GM23248 (cell line): ENCODE measurements at regions not wholly inside any gene's neighbourhood (a gene's known extent, or its start where the extent isn't known, plus 50 kb on each side); places are given as distances from the start of the nearest gene placed in this dataset.

Experiments
- EZH2 ChIP-seq: fragments of 200-600 bp; sonication (generic); IDR thresholded peaks from 2 replicates; pipeline ENCODE4 v1.6.1; 2018; ENCODE audit warnings: antibody characterized with exemption, mild to moderate bottlenecking; ENCODE audit not compliant: insufficient read depth, poor library complexity, severe bottlenecking
- EZH2phosphoT487 ChIP-seq: fragments of 200-600 bp; sonication (generic); IDR thresholded peaks from 2 replicates; pipeline ENCODE4 v1.6.1; 2018; ENCODE audit warnings: antibody characterized with exemption, moderate library complexity, mild to moderate bottlenecking, low read depth; ENCODE audit not compliant: insufficient read depth

DNA sequence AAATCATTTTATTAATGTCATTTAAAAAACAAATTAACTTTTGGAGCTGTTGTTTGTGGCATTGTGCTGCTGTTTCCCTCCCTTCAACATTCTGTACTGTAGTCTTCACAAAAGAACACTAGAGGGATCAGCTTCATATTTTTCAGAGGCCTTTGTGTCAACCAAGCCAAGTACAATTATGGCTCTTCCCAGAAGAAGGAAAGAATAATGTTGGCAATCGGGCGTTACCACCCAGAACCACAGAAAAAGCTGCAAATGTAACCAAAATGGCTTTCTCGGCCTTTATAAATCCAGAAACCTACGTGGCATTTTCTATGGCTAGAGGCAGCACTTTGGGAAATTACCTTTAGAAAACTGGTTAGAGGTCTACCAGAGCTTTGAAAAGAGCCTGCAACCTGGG lies 98.8 kb upstream of the COL1A2 start:
- TF ChIP-seq EZH2 (no peak), EZH2phosphoT487 (no peak)
